ENCODE measurements at regions not wholly inside any gene's neighbourhood (a gene's known extent, or its start where the extent isn't known, plus 50 kb on each side); places are given as distances from the start of the nearest gene placed in this dataset.
A peak's percentile ranks its signal among the peaks of the same experiment; 100 is the strongest.
"Not testable (repeated sequence)": the region's sequence is repeated elsewhere in the genome, so short reads cannot be mapped to it uniquely, and the experiment has no call there.

DNA sequence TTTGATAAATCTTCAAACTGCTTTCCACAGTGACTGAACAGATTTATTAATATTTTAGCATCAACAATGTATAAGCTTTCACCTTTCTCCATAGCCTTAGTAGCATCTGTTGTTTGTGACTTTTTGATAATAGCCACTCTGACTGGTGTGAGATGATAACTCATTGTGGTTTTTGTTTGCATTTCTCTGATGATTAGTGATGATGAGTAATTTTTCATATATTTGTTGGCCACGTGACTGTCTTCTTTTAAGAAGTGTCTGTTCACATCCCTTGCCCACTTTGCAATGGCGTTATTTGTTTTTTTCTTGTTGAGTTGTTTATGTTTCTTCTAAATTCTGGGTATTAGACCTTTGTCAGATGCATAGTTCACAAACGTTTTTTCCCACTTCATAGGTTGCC lies 952.9 kb downstream of the TRIB2 start:
- SMC1A ChIA-PET (ENCODE audit: uncharacterized antibody, unreplicated experiment) = no interaction called here
- H3K4me1 ChIP-seq (ENCODE audit: control insufficient read depth, insufficient read depth, low read length) = peaks cover 5% of the 10 kb centered on the region; the same call in 1 of the 2 replicates
- no peak overlapping the region for H3K4me3 ChIP-seq
- in situ Hi-C loops (cut with MboI) = no loop called here
- no peaks in the 10 kb centered on the region for H4K20me1 ChIP-seq (ENCODE audit: control insufficient read depth, insufficient read depth)
- 11% methylated on average over 3 of the region's 3 CpGs for WGBS (ENCODE audit: insufficient coverage, insufficient replicate concordance, low lambda C conversion rate, missing lambda C conversion rate)
- no peak overlapping the region for H3K4me2 ChIP-seq (ENCODE audit: control insufficient read depth, insufficient read depth)
- CTCF ChIA-PET = interaction anchor here (1.0 kb wide), 1 partner anchor 20 kb away, joined by 3 read pairs; no protein-coding TSS in a partner anchor
- FAIRE-seq (no peak), ATAC-seq (no peak), DNase-seq (ENCODE audit: low read depth, low spot score) (no peak)
- no peaks in the 10 kb centered on the region for H3K27me3 ChIP-seq (replicated peaks in 1 of 2; ENCODE audit: control insufficient read depth in 2 of 2, insufficient read depth in 2 of 2, low read length in 1 of 2)
- no peaks in the 10 kb centered on the region for H3K36me3 ChIP-seq (ENCODE audit: control insufficient read depth in 2 of 2, insufficient read depth in 2 of 2, low read length in 1 of 2)
- RAD21 ChIA-PET (ENCODE audit: unreplicated experiment) = no interaction called here
- intact Hi-C loops (cut with micrococcal nuclease; ENCODE audit: unreplicated experiment) = no loop called here
- TF ChIP-seq RAD51 (IDR thresholded peaks at IDR 0.05) (peak; percentile 55), EED (IDR thresholded peaks at IDR 0.05; ENCODE audit: low read depth) (no peak)
- no TSS peak for BruUV-seq (replicated peaks)
- no peaks in the 10 kb centered on the region for H3K79me2 ChIP-seq (ENCODE audit: control insufficient read depth, insufficient read depth, low read length)
- POLR2A ChIA-PET = no interaction called here
- no peak overlapping the region for H3K9ac ChIP-seq (ENCODE audit: control insufficient read depth, insufficient read depth, low read length)
- no peak overlapping the region for H2AFZ ChIP-seq (ENCODE audit: control insufficient read depth, low read depth, low read length)
- H3K9me3 ChIP-seq (replicated peaks; ENCODE audit: control insufficient read depth, insufficient read depth, low read length) = no peaks in the 10 kb centered on the region; the same call in none of the 3 replicates
- no peak overlapping the region for H3K27ac ChIP-seq (ENCODE audit: control insufficient read depth, insufficient read depth)

DNA sequence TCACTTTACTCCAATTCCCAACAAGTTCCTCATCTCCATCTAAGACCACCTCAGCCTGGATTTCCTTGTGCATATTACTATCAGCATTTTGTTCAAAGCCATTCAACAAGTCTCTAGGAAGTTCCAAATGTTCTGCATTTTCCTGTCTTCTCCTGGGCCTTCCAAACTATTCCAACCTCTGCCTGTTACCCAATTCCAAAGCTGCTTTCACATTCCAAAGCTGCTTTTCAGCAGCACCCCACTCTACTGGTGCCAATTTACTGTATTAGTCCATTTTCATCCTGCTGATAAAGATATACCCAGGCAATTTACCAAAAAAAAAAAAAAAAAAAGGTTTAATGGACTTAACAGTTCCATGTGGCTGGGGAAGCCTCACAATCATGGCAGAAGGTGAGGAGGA lies 957.1 kb downstream of the TRIB2 start:
- POLR2A ChIA-PET; BruUV-seq (replicated peaks); H3K4me3 ChIP-seq; in situ Hi-C loops (cut with MboI); H3K9ac ChIP-seq (ENCODE audit: control insufficient read depth, insufficient read depth, low read length); H3K4me1 ChIP-seq (ENCODE audit: control insufficient read depth, insufficient read depth, low read length); H3K27me3 ChIP-seq (replicated peaks in 1 of 2; ENCODE audit: control insufficient read depth in 2 of 2, insufficient read depth in 2 of 2, low read length in 1 of 2); H3K4me2 ChIP-seq (ENCODE audit: control insufficient read depth, insufficient read depth); H3K9me3 ChIP-seq (replicated peaks; ENCODE audit: control insufficient read depth, insufficient read depth, low read length); CTCF ChIA-PET; H4K20me1 ChIP-seq (ENCODE audit: control insufficient read depth, insufficient read depth); SMC1A ChIA-PET (ENCODE audit: uncharacterized antibody, unreplicated experiment); H3K27ac ChIP-seq (ENCODE audit: control insufficient read depth, insufficient read depth); RAD21 ChIA-PET (ENCODE audit: unreplicated experiment); intact Hi-C loops (cut with micrococcal nuclease; ENCODE audit: unreplicated experiment); H2AFZ ChIP-seq (ENCODE audit: control insufficient read depth, low read depth, low read length); ATAC-seq; FAIRE-seq; H3K79me2 ChIP-seq (ENCODE audit: control insufficient read depth, insufficient read depth, low read length); H3K36me3 ChIP-seq (ENCODE audit: control insufficient read depth in 2 of 2, insufficient read depth in 2 of 2, low read length in 1 of 2); DNase-seq (ENCODE audit: low read depth, low spot score): not testable (repeated sequence)
